AG09319 (cell line): ENCODE measurements at regions not wholly inside any gene's neighbourhood (a gene's known extent, or its start where the extent isn't known, plus 50 kb on each side); places are given as distances from the start of the nearest gene placed in this dataset.

Experiments used
- DNase-seq: peaks from one replicate; pipeline ENCODE4 v3.0.0-alpha.2; 2010; ENCODE audit warnings: low read depth; ENCODE audit errors: extremely low read depth
- TF ChIP-seq, protein P1 (sequence below): IDR thresholded peaks from 2 replicates; pipeline ENCODE4 v1.5.1; 2011; ENCODE audit warnings: low read depth, mild to moderate bottlenecking, inconsistent platforms, low read length, moderate library complexity

DNA sequence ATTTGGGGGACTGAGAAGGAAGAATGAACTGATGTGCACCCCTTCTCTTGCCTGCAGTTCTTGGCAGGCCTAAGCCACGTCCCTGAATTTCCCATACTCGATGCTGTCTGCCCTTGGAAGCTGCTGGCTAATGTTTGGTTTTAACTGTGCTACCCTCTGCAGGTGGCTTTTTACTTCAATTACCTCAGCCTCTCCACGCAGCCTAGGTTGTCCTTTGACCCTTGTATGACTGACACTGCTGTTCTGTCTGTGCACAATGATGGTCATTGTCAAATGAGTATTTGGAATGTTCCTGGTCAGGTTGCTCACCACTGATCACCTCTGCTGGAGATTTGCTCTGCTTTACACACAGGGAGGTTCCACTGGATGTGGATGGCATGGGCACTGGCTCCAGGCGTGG, 137.1 kb downstream of the ZNF518B start:
- no peak for DNase-seq
- TF ChIP-seq, protein P1, sequence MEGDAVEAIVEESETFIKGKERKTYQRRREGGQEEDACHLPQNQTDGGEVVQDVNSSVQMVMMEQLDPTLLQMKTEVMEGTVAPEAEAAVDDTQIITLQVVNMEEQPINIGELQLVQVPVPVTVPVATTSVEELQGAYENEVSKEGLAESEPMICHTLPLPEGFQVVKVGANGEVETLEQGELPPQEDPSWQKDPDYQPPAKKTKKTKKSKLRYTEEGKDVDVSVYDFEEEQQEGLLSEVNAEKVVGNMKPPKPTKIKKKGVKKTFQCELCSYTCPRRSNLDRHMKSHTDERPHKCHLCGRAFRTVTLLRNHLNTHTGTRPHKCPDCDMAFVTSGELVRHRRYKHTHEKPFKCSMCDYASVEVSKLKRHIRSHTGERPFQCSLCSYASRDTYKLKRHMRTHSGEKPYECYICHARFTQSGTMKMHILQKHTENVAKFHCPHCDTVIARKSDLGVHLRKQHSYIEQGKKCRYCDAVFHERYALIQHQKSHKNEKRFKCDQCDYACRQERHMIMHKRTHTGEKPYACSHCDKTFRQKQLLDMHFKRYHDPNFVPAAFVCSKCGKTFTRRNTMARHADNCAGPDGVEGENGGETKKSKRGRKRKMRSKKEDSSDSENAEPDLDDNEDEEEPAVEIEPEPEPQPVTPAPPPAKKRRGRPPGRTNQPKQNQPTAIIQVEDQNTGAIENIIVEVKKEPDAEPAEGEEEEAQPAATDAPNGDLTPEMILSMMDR: no peak

DNA sequence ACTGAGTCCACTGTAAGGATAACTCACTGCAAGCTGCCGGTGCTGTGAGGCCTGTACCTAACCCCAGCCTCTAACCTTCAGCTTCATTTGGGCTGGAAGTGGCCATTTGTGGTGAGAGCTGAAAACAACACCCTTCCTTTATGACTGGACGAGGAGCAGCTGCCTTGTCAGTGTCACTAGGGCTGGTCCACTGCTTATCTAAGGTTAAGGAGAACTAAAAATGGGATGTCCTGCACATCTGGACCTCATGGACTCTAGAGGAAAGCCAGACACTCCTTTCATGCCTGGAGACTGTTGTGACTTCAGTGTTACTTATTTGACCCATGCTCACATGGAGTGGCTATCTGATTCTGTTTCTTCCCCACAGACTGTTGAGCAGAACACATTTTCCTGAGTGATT, 139.9 kb downstream of the ZNF518B start:
- TF ChIP-seq, protein P1: no peak
- no peak for DNase-seq

DNA sequence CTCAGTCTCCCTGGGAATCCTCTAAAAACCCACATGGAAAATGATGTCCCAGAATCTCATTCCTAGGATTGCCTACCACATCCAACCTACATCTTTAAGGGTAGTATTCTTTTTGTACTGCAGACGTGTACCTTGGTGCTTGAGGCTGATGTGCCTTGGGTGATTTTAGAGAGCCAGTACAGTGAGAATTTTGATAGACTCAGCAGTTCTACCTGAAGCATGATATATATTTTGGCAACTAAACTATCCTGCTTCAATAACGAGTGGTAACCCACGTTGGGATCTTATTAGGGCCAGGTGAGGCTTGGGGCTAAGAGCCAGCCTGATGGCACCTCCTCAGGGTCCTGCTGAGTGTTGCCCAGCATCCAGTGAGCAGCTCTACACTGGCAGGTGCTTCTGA, 140.4 kb downstream of the ZNF518B start:
- DNase-seq: no peak
- TF ChIP-seq, protein P1: no peak

DNA sequence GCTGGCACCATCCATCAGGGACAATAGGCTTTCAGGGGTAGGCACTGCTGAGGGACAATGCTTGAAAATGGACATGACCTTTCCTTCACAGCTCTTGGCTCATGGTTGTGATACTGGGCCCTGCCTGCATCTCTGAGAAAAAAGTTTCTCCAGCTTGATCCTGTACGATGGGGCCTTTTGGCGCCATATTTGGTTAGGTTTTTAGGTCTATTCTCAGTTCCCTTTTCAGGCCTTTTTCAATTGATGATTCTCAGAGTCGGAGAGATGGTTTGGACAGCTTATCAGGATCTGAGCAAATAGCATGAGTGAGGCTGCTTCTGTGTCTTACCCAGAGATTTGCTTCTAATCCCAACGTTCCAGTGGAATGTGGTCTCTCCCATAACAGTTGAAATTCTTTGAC, 141.6 kb downstream of the ZNF518B start:
- DNase-seq: no peak
- TF ChIP-seq, protein P1: no peak

DNA sequence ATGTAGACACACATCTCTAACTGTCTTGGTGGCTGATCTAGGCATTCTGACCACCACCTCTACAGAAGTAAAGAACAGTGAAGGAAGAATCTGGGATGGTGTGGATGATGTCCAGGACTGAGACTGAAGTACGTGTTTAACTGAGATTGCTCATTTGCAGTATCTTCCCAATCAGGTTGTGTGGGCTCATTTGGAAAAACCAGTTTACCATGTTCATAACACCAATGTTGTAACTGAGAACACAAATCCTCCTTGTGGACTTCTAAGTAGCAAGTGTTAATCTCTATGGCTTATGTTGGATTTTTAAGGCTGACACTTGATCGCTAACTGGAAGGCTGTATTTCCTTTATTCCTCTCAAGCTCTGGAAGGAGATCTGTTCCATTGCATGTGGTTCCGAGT, 144.7 kb downstream of the ZNF518B start:
- TF ChIP-seq, protein P1: no peak
- DNase-seq: no peak

DNA sequence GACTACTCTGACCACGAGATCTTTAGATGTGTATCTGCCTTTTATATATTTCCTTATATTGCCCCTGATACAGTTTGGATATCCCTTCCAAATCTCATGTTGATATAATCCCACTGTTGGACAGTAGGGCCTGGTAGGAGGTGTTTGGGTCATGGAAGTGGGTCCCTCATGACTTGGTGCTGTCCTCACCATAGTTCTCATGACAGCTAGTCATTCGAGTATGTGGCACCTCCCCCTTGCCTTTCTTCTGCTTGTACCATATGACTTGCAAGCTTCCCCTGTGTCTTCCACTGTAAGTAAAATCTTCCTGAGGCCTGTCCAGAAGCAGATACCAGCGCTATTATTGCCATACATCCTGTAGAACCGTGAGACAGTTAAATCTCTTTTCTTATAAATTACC, 145.3 kb downstream of the ZNF518B start:
- TF ChIP-seq, protein P1: no peak

DNA sequence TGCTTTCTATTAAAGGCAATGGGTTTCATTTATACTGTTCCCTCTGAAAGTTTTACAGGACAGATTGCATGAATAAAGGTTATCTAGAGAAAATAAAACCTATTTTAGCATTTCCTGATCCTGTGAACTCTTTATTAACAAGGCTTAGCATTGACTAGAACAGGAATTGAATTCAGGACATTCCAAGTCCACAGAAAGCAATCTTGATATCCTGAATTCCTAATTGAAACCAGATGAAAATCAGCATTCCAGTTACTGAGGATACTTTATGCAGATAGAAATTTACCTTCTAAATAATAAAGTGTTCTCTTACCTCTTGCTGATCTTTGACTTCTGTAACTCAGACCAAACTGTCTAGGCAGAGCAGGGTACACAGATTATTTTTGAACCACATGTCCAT, 151.4 kb downstream of the ZNF518B start:
- no peak for DNase-seq

More for the DNA sequence above, 145.3 kb downstream of the ZNF518B start:
- DNase-seq: no peak

More for the DNA sequence above, 151.4 kb downstream of the ZNF518B start:
- TF ChIP-seq, protein P1: no peak
